Peyer's patch (tissue), 4 donors: ENCODE measurements at regions not wholly inside any gene's neighbourhood (a gene's known extent, or its start where the extent isn't known, plus 50 kb on each side); places are given as distances from the start of the nearest gene placed in this dataset.
"Not testable (repeated sequence)": the region's sequence is repeated elsewhere in the genome, so short reads cannot be mapped to it uniquely, and the experiment has no call there.

Source experiments
- CTCF ChIP-seq, 6 experiments: fragments of 450-650 bp in 4 of 6; fragments of 200-600 bp in 2 of 6; sonication (generic) in 1 of 6; IDR thresholded peaks; one replicate each; pipeline ENCODE4 v1.5.1; 2017 to 2019; ENCODE audit warnings: antibody characterized with exemption in 6 of 6, mild to moderate bottlenecking in 3 of 6, moderate library complexity in 1 of 6
- POLR2A ChIP-seq, 2 donors: fragments of 450-650 bp; IDR thresholded peaks; one replicate each; pipeline ENCODE4 v1.5.1; 2017; ENCODE audit warnings: antibody characterized with exemption in 2 of 2, mild to moderate bottlenecking in 2 of 2, moderate library complexity in 2 of 2

GRCh38 chr2:87518547-87518946 lies 229.3 kb upstream of the PLGLB2 start:
- not testable (repeated sequence) for TF ChIP-seq CTCF, POLR2A (IDR thresholded peaks at IDR 0.05)
